Choroid plexus epithelial cell (primary cell): ENCODE measurements at regions not wholly inside any gene's neighbourhood (a gene's known extent, or its start where the extent isn't known, plus 50 kb on each side); places are given as distances from the start of the nearest gene placed in this dataset.
A peak's percentile ranks its signal among the peaks of the same experiment; 100 is the strongest.
"Not testable (repeated sequence)": the region's sequence is repeated elsewhere in the genome, so short reads cannot be mapped to it uniquely, and the experiment has no call there.

Source experiments
- DNase-seq: peaks from one replicate; pipeline ENCODE4 v3.0.0-alpha.2; 2010; ENCODE audit warnings: low read depth
- H3K4me3 ChIP-seq: 2 replicates; pipeline ENCODE4 v1.5.1; 2011; ENCODE audit warnings: low read depth, mild to moderate bottlenecking, control low read depth, low read length, moderate library complexity
- CTCF ChIP-seq: conservative IDR thresholded peaks from 2 replicates; pipeline ENCODE4 v1.5.1; 2011; ENCODE audit warnings: low read depth, mild to moderate bottlenecking, control low read depth, inconsistent platforms, low read length, moderate library complexity

DNA sequence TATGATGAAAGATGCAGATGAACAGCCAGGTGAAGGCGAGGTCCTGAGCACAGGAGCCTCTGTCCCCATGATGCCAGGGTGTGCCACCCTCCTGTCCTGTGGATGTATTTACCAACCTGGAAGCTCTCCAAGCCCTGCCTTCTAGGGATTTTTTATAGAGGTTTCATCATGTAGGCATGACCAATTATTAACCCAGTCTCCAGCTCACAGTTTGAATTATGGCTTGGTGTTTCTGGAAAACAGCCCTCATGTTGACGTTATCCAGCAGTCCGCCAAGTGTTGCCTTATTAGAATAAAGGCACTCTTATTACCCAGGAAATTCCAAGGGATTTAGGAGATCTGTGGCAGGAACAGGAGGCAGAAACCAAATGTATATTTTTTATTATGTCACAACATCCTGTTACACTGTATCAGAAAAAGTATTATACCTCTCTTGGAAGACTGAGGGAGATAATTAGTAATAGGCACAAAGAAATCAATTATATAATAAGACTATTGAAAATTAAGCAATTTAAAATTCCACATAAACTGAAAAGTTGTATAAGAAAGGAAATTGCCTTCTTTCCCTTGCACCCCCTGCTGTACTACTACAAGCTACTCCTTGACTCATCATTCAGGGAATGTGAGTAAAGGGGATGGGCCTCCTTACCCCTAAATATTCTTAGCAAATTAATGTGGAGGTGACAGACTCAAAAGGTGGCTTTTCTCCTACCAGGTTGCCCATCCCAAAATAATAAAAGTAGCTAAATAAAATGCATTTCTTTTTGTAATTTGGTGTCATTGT is 129.6 kb downstream of the ZNF330 start:
- no peak overlapping the region for H3K4me3 ChIP-seq
- TF ChIP-seq CTCF = no peak

GRCh38 chr4:141352331-141352730 is 131.6 kb downstream of the ZNF330 start:
- DNase-seq = no peak
- H3K4me3 ChIP-seq = no peak overlapping the region
- TF ChIP-seq CTCF = no peak

More for the DNA sequence above, 129.6 kb downstream of the ZNF330 start:
- DNase-seq = peak; percentile 53

DNA sequence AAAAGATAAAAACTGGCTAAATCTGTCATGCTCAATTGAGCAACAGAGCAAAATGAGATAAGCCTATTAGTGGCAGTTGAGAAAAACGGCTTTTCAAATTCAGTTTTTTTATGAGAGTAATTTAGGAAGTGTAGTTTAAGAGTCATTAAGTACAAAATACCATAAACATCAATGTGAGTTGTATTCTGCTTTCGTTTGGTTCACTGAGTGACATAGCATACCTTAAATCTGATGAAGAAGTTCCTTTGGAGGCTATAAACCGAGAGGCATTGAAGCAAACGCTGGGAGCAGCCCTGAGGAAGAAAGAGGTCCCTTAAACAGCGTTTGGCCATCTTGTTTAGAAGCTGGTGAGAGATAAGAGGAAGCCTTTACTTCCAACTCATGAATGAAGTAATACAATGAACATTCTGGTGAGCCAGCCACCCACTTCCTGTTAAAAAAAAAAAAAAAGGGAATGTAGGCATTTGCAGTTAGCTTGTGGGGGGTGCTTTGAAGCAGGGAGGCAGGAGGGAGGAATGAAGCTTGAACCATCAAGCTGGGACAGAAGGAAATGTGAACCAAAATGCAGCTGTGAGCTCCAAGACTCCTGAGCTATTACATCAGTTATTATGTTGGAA is 132.3 kb downstream of the ZNF330 start:
- no peak overlapping the region for H3K4me3 ChIP-seq
- TF ChIP-seq CTCF = no peak
- peak; percentile 70 for DNase-seq

GRCh38 chr4:141356321-141356962 is 135.7 kb downstream of the ZNF330 start:
- no peak for DNase-seq
- TF ChIP-seq CTCF = no peak
- no peak overlapping the region for H3K4me3 ChIP-seq

DNA sequence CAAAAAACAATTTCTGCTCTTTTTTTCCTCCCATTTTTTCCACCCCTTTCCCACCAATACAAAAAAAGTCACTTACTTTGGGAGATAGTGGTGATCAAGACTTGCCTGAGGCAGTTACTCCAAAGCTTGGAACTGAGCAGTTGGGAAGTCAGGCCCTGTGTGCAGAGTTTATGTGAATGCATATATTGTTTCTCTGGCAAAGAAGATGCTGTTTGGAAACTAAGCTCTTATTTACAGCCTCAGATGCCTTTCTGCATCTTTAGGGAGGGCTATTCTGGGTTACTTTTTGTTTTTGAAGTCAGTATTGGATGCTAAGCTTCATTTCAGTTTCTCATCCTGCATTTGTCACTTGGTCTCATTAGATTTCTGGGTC is 136.3 kb downstream of the ZNF330 start:
- no peak for DNase-seq
- no peak for TF ChIP-seq CTCF
- H3K4me3 ChIP-seq = no peak overlapping the region

DNA sequence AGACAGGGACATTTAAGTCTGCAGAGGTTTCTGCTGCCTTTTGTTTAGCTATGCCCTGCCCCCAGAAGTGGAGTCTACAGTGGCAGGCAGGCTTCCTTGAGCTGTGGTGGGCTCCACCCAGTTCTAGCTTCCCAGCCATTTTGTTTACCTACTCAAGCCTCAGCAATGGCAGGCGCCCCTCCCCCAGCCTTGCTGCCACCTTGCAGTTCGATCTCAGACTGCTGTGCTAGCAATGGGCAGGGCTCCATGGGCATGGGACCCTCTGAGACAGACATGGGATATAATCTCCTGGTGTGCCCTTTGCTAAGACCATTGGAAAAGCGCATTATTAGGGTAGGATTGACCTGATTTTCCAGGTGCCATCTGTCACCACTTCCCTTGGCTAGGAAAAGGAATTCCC is 147.5 kb downstream of the ZNF330 start:
- not testable (repeated sequence) for DNase-seq, H3K4me3 ChIP-seq

DNA sequence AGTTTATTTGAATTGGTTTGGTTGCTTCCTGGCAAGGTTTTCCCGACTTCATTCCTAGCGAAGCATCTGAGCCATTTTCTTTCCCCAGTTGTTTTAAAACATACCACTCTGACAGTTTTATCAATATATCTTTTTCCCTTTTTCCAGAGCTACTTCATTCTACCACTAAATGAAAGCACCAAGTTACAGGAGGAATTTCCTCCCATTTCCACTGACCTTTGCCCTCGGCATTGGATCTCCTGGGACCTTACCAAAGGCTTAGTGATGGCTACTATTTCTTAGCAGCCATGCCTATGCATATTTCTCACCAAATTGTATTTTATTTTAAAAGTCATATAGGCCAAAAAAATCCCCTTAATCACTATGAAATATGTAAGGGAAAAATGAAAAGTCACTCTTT is 150.5 kb downstream of the ZNF330 start:
- no peak for DNase-seq
- TF ChIP-seq CTCF = no peak
- H3K4me3 ChIP-seq = no peak overlapping the region
